ENCODE measurements at regions not wholly inside any gene's neighbourhood (a gene's known extent, or its start where the extent isn't known, plus 50 kb on each side); places are given as distances from the start of the nearest gene placed in this dataset.
A peak's percentile ranks its signal among the peaks of the same experiment; 100 is the strongest.

- no peaks in the 10 kb centered on the region for H3K9me3 ChIP-seq
- H3K36me3 ChIP-seq, result no peaks in the 10 kb centered on the region
- H3K27ac ChIP-seq, result no peak overlapping the region
- DNase-seq, result no peak
- H3K4me1 ChIP-seq, result no peaks in the 10 kb centered on the region
- no peak overlapping the region for H3K4me3 ChIP-seq
- TF ChIP-seq CTCF (IDR thresholded peaks at IDR 0.05) (no peak), POLR2A (IDR thresholded peaks at IDR 0.05) (no peak)
- H3K27me3 ChIP-seq, result no peaks in the 10 kb centered on the region
Observed at GRCh38 chr22:44650806-44651205, 51.2 kb upstream of the PRR5 start.

GRCh38 chr22:44648821-44649565, 53.0 kb upstream of the PRR5 start:
- no peaks in the 10 kb centered on the region for H3K4me1 ChIP-seq
- H3K36me3 ChIP-seq, result no peaks in the 10 kb centered on the region
- DNase-seq, result peak in 1 of 3 donors; percentile 57
- H3K4me3 ChIP-seq, result no peak overlapping the region
- H3K27ac ChIP-seq, result peak overlapping the region; percentile 38 to 77 (median 64)
- no peaks in the 10 kb centered on the region for H3K9me3 ChIP-seq
- no peak for TF ChIP-seq POLR2A (IDR thresholded peaks at IDR 0.05)
- no peak for TF ChIP-seq CTCF (IDR thresholded peaks at IDR 0.05)
- no peaks in the 10 kb centered on the region for H3K27me3 ChIP-seq

- no peaks in the 10 kb centered on the region for H3K36me3 ChIP-seq
- no peak for TF ChIP-seq CTCF (IDR thresholded peaks at IDR 0.05)
- TF ChIP-seq POLR2A (IDR thresholded peaks at IDR 0.05), result no peak
- H3K4me3 ChIP-seq, result no peak overlapping the region
- H3K9me3 ChIP-seq, result no peaks in the 10 kb centered on the region
- peak overlapping the region; percentile 38 to 77 (median 64) for H3K27ac ChIP-seq
- no peak for DNase-seq
- no peaks in the 10 kb centered on the region for H3K27me3 ChIP-seq
- no peaks in the 10 kb centered on the region for H3K4me1 ChIP-seq
Observed at GRCh38 chr22:44648085-44648820, 53.8 kb upstream of the PRR5 start.

GRCh38 chr22:44647141-44647540, 54.9 kb upstream of the PRR5 start:
- H3K36me3 ChIP-seq, result no peaks in the 10 kb centered on the region
- TF ChIP-seq POLR2A (IDR thresholded peaks at IDR 0.05), result no peak
- no peak for TF ChIP-seq CTCF (IDR thresholded peaks at IDR 0.05)
- no peaks in the 10 kb centered on the region for H3K9me3 ChIP-seq
- H3K27me3 ChIP-seq, result no peaks in the 10 kb centered on the region
- DNase-seq, result no peak
- H3K4me3 ChIP-seq, result no peak overlapping the region
- no peaks in the 10 kb centered on the region for H3K4me1 ChIP-seq
- H3K27ac ChIP-seq, result no peak overlapping the region

- Histone ChIP-seq H3K4me1 (no peaks in the 10 kb centered on the region), H3K9me3 (no peaks in the 10 kb centered on the region), H3K27me3 (no peaks in the 10 kb centered on the region), H3K36me3 (no peaks in the 10 kb centered on the region), H3K27ac (no peak overlapping the region), H3K4me3 (no peak overlapping the region)
- DNase-seq, result no peak
- TF ChIP-seq CTCF (IDR thresholded peaks at IDR 0.05), result no peak
- TF ChIP-seq POLR2A (IDR thresholded peaks at IDR 0.05), result no peak
Observed at GRCh38 chr22:44646668-44647067, 55.3 kb upstream of the PRR5 start.

Data from Peyer's patch (tissue), 4 donors.